Adrenal gland (tissue), 9 donors: ENCODE measurements at regions not wholly inside any gene's neighbourhood (a gene's known extent, or its start where the extent isn't known, plus 50 kb on each side); places are given as distances from the start of the nearest gene placed in this dataset.

Experiments used
- DNase-seq, 7 donors: peaks; one replicate each; pipeline ENCODE4 v3.0.0-alpha.2; 2019 to 2020
- H3K27ac ChIP-seq, 5 donors: fragments of 200-600 bp; sonication (generic) in 4 of 5; 1 replicate in 3 of 5; 2 replicates in 2 of 5; pipeline versions ENCODE4 v1.5.1 to v1.8.0; 2016 to 2020; ENCODE audit warnings: mild to moderate bottlenecking in 1 of 5
- H3K27me3 ChIP-seq: fragments of 200-600 bp; 2 replicates; pipeline ENCODE4 v1.8.0; 2021
- H3K36me3 ChIP-seq, 2 donors: fragments of 200-600 bp; replicated peaks in 1 of 2; 1 replicate in 1 of 2; 2 replicates in 1 of 2; pipeline versions ENCODE4 v1.5.1 to v1.8.0; 2018 to 2022
- H3K4me1 ChIP-seq, 2 donors: fragments of 200-600 bp; replicated peaks in 1 of 2; 1 replicate in 1 of 2; 2 replicates in 1 of 2; pipeline versions ENCODE4 v1.5.1 to v1.8.0; 2018 to 2021
- H3K4me3 ChIP-seq, 4 donors: fragments of 200-600 bp; sonication (generic) in 3 of 4; one replicate each; pipeline ENCODE4 v1.5.1; 2016 to 2018
- H3K9me3 ChIP-seq, 3 donors: fragments of 200-600 bp; sonication (generic) in 1 of 3; replicated peaks in 1 of 3; 1 replicate in 2 of 3; 2 replicates in 1 of 3; pipeline versions ENCODE4 v1.5.1 to v1.8.0; 2016 to 2021
- POLR2A ChIP-seq, 2 donors: fragments of 450-650 bp; IDR thresholded peaks; one replicate each; pipeline ENCODE4 v1.6.1; 2017; ENCODE audit warnings: antibody characterized with exemption in 2 of 2, mild to moderate bottlenecking in 2 of 2, moderate library complexity in 1 of 2
- WGBS, 4 donors: extraction: QIAGEN DNeasy Blood & Tissue Kit in 2 of 4; methylation state at CpG; one replicate each; pipeline versions ENCODE4 v1.1.5 to v1.1.7; 2013 to 2017; 5-methylcytosine and 5-hydroxymethylcytosine counted together
- intact Hi-C, 2 donors: fragments of 100-400 bp; cut with DNase I; formaldehyde crosslinking; loops; one replicate each; pipeline versions ENCODE4 v1.14.1 to v1.15.0; 2022 to 2023
- TF ChIP-seq, protein P1 (sequence below), 6 experiments: fragments of 450-650 bp in 4 of 6; fragments of 200-600 bp in 2 of 6; sonication (generic) in 1 of 6; IDR thresholded peaks; 1 replicate in 5 of 6; 2 replicates in 1 of 6; pipeline versions ENCODE4 v1.5.1 to v1.8.0; 2016 to 2021; ENCODE audit warnings: antibody characterized with exemption in 6 of 6, mild to moderate bottlenecking in 2 of 6, moderate library complexity in 1 of 6
- donor health status: healthy with polysubstance abuse.
- donor health status: Bipolar disorder and iron deficiency.
- donor health status: DM: yes; HTN: yes; CAD: no.
- donor health status: DM: no; HTN: no; CAD: no.
- donor health status: DM: no; HTN: no; CAD: no.

DNA sequence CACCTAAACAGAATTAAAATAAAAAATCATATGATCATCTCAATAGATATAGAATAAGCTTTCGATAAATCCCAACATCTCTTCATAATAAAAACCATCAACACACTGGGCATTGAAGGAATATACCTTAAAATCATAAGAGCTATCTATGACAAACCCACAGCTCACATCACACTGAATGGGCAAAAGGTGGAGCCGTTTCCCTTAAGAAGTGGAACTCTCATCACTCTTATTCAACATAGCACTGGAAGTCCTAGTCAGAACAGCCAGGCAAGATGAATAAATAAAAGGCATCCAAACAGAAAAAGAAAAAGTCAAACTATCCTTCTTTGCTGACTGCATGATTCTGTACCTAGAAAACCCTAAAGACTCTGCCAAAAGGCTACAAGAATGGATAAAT is 510.3 kb downstream of the ZNF804A start:
- H3K4me3 ChIP-seq, result no peak overlapping the region
- H3K4me1 ChIP-seq, result no peaks in the 10 kb centered on the region
- no peaks in the 10 kb centered on the region for H3K9me3 ChIP-seq
- intact Hi-C loops, result no loop called here
- no peaks in the 10 kb centered on the region for H3K36me3 ChIP-seq
- no peak for DNase-seq
- no peaks in the 10 kb centered on the region for H3K27me3 ChIP-seq
- TF ChIP-seq POLR2A (IDR thresholded peaks at IDR 0.05), result no peak
- TF ChIP-seq, protein P1, sequence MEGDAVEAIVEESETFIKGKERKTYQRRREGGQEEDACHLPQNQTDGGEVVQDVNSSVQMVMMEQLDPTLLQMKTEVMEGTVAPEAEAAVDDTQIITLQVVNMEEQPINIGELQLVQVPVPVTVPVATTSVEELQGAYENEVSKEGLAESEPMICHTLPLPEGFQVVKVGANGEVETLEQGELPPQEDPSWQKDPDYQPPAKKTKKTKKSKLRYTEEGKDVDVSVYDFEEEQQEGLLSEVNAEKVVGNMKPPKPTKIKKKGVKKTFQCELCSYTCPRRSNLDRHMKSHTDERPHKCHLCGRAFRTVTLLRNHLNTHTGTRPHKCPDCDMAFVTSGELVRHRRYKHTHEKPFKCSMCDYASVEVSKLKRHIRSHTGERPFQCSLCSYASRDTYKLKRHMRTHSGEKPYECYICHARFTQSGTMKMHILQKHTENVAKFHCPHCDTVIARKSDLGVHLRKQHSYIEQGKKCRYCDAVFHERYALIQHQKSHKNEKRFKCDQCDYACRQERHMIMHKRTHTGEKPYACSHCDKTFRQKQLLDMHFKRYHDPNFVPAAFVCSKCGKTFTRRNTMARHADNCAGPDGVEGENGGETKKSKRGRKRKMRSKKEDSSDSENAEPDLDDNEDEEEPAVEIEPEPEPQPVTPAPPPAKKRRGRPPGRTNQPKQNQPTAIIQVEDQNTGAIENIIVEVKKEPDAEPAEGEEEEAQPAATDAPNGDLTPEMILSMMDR (IDR thresholded peaks at IDR 0.05), result no peak
- 62 to 73% (median 69%) methylated on average over 2 of the region's 2 CpGs for WGBS, 4 donors
- no peak overlapping the region for H3K27ac ChIP-seq

DNA sequence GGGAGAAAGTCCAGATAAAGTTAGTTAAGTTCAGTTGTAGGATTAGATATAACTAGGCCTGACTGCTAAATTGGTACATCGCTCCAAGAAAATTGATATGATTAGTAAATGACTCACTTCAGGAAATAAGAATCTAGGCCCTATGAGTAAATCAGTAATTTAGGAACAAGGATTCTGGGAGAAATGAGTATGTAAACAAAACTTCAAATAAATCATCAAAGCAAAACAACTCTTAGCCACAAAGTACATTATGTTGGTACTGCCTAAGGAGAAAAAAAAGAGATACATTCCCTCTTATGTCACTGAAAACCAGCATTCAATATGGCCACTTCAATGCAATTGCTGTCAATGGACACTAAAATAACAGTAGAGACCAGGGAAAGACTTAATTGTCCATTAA is 529.1 kb downstream of the ZNF804A start:
- no peak overlapping the region for H3K27ac ChIP-seq
- no peaks in the 10 kb centered on the region for H3K36me3 ChIP-seq
- no peaks in the 10 kb centered on the region for H3K9me3 ChIP-seq
- no peaks in the 10 kb centered on the region for H3K27me3 ChIP-seq
- DNase-seq, result no peak
- WGBS, 4 donors, result 85 to 91% (median 89%) methylated on average over 1 of the region's 1 CpG
- intact Hi-C loops, result no loop called here
- no peak overlapping the region for H3K4me3 ChIP-seq
- H3K4me1 ChIP-seq, result no peaks in the 10 kb centered on the region
- TF ChIP-seq POLR2A (IDR thresholded peaks at IDR 0.05), result no peak
- TF ChIP-seq, protein P1 (IDR thresholded peaks at IDR 0.05), result no peak

DNA sequence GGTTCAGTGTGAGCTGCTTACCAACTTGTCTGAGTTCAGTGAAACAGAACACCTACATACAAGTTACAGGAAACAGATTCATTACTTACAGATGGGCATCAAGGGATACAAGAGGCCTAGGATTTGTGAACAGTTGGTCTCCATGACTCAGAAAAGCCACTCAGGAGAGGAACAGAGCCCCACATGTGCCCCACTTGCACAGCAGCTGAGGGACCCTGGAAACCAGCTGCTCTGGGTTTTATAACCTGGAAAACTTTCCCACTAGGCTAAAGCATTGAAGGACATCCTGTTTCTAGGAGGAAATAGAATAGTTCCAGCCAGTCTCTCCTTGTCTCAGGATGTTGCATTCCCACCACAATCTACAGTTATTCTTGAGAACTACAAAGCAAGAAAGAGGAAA is 530.0 kb downstream of the ZNF804A start:
- intact Hi-C loops, result no loop called here
- H3K9me3 ChIP-seq, result no peaks in the 10 kb centered on the region
- no peak overlapping the region for H3K4me3 ChIP-seq
- DNase-seq, result no peak
- TF ChIP-seq, protein P1 (IDR thresholded peaks at IDR 0.05), result no peak
- TF ChIP-seq POLR2A (IDR thresholded peaks at IDR 0.05), result no peak
- no peak overlapping the region for H3K27ac ChIP-seq
- no peaks in the 10 kb centered on the region for H3K36me3 ChIP-seq
- no peaks in the 10 kb centered on the region for H3K27me3 ChIP-seq
- H3K4me1 ChIP-seq, result no peaks in the 10 kb centered on the region

DNA sequence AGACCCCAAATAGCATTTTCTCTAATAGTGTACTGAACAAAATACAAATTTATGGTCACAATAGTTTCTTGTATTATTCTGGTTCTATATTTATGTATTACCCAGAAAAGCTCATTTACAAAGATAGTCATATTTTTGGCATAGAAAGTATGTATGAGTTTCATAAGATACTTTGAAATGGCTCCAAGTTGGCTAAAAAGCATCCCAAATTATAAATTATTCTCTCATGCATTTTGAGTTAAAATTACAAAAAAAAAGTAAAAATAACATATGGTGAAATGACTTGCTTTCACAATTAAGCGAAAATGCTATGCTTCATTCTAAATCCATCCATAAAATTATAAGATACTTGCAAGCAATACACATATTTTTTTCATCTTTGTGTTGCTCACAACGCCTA is 530.7 kb downstream of the ZNF804A start:
- no peak for TF ChIP-seq POLR2A (IDR thresholded peaks at IDR 0.05)
- TF ChIP-seq, protein P1 (IDR thresholded peaks at IDR 0.05), result no peak
- WGBS, 4 donors, result 62 to 70% (median 65%) methylated on average over 2 of the region's 2 CpGs
- no peak overlapping the region for H3K4me3 ChIP-seq
- intact Hi-C loops, result no loop called here
- H3K4me1 ChIP-seq, result no peaks in the 10 kb centered on the region
- no peaks in the 10 kb centered on the region for H3K9me3 ChIP-seq
- no peaks in the 10 kb centered on the region for H3K36me3 ChIP-seq
- DNase-seq, result no peak
- H3K27me3 ChIP-seq, result no peaks in the 10 kb centered on the region
- H3K27ac ChIP-seq, result no peak overlapping the region
